ENCODE measurements at regions not wholly inside any gene's neighbourhood (a gene's known extent, or its start where the extent isn't known, plus 50 kb on each side); places are given as distances from the start of the nearest gene placed in this dataset.

DNA sequence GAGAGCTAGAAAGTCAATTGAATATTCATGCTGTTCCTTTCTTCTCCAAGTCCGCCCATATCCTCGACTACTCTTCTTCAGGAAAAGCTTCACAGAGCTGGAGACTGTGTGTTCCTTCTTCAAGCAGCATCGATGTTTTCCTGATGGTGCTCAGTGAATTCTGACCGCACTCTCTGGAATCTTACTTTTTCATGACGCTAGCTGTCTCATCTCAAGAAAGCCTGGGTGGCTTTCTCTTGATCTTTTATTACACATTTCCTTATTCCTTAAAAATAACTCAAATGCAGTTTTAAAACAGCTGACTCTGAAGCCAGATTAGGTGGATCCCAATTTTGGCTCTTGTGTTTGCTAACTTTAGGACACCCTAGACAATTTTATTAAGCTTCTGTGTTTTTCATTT lies 1245.1 kb upstream of the LRRTM1 start:
- no peak for TF ChIP-seq GATA2 (IDR thresholded peaks at IDR 0.05; ENCODE audit: low read depth, low read length)
- TF ChIP-seq GATA3 (IDR thresholded peaks at IDR 0.05; ENCODE audit: low read depth, low read length), result no peak

Data from SH-SY5Y (cell line).